ENCODE measurements at regions not wholly inside any gene's neighbourhood (a gene's known extent, or its start where the extent isn't known, plus 50 kb on each side); places are given as distances from the start of the nearest gene placed in this dataset.
A peak's percentile ranks its signal among the peaks of the same experiment; 100 is the strongest.

- Histone ChIP-seq H3K36me3 (ENCODE audit: insufficient read depth, low read length) (no peaks in the 10 kb centered on the region), H3K4me3 (ENCODE audit: insufficient read depth, low read length) (no peak overlapping the region), H3K4me1 (ENCODE audit: insufficient read depth, low read length) (peaks cover 52% of the 10 kb centered on the region), H3K27ac (ENCODE audit: low read depth, low read length) (peak overlapping the region; percentile 90), H3K4me2 (ENCODE audit: insufficient read depth, low read length) (peak overlapping the region; percentile 14), H3K79me2 (ENCODE audit: insufficient read depth, low read length) (no peaks in the 10 kb centered on the region), H2AFZ (ENCODE audit: low read length) (no peak overlapping the region), H3K9me3 (ENCODE audit: low read depth, low read length) (no peaks in the 10 kb centered on the region), H4K20me1 (ENCODE audit: insufficient read depth, low read length) (no peaks in the 10 kb centered on the region), H3K27me3 (ENCODE audit: insufficient read depth, low read length) (no peaks in the 10 kb centered on the region)
- TF ChIP-seq, protein P1, sequence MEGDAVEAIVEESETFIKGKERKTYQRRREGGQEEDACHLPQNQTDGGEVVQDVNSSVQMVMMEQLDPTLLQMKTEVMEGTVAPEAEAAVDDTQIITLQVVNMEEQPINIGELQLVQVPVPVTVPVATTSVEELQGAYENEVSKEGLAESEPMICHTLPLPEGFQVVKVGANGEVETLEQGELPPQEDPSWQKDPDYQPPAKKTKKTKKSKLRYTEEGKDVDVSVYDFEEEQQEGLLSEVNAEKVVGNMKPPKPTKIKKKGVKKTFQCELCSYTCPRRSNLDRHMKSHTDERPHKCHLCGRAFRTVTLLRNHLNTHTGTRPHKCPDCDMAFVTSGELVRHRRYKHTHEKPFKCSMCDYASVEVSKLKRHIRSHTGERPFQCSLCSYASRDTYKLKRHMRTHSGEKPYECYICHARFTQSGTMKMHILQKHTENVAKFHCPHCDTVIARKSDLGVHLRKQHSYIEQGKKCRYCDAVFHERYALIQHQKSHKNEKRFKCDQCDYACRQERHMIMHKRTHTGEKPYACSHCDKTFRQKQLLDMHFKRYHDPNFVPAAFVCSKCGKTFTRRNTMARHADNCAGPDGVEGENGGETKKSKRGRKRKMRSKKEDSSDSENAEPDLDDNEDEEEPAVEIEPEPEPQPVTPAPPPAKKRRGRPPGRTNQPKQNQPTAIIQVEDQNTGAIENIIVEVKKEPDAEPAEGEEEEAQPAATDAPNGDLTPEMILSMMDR (IDR thresholded peaks at IDR 0.05; ENCODE audit: extremely low read depth, low read depth, low read length): no peak
- DNase-seq (ENCODE audit: insufficient read length, low spot score, missing footprints): no peak
These were observed 333.3 kb upstream of the THBS1 start for GRCh38 chr15:39247574-39247973.

DNA sequence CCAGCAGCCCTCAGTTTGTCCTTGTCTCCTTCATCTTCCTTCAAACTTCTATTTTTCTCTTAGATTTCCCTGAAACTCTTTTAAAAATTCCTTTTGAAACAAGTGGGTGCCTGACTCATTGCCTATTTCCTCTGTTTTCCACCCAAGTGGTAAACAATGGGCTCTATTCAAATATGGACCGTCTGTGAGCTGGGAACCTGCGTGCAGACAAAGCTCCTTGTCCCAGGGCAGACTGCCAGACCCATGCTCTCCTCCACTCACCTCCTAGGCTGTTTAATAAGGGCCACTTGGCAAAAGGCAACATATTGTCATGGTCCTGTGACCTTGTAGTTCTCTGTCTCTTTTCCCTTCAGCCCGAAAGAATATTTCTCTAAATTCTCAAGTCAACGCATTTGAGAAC, 332.7 kb upstream of the THBS1 start:
- Histone ChIP-seq H3K9me3 (ENCODE audit: low read depth, low read length) (no peaks in the 10 kb centered on the region), H3K79me2 (ENCODE audit: insufficient read depth, low read length) (no peaks in the 10 kb centered on the region), H3K36me3 (ENCODE audit: insufficient read depth, low read length) (no peaks in the 10 kb centered on the region), H2AFZ (ENCODE audit: low read length) (no peak overlapping the region), H3K4me2 (ENCODE audit: insufficient read depth, low read length) (peak overlapping the region; percentile 14), H3K27me3 (ENCODE audit: insufficient read depth, low read length) (no peaks in the 10 kb centered on the region), H3K27ac (ENCODE audit: low read depth, low read length) (peak overlapping the region; percentile 90), H3K4me3 (ENCODE audit: insufficient read depth, low read length) (no peak overlapping the region), H4K20me1 (ENCODE audit: insufficient read depth, low read length) (no peaks in the 10 kb centered on the region), H3K4me1 (ENCODE audit: insufficient read depth, low read length) (peaks cover 46% of the 10 kb centered on the region)
- no peak for DNase-seq (ENCODE audit: insufficient read length, low spot score, missing footprints)
- TF ChIP-seq, protein P1 (IDR thresholded peaks at IDR 0.05; ENCODE audit: extremely low read depth, low read depth, low read length): no peak

DNA sequence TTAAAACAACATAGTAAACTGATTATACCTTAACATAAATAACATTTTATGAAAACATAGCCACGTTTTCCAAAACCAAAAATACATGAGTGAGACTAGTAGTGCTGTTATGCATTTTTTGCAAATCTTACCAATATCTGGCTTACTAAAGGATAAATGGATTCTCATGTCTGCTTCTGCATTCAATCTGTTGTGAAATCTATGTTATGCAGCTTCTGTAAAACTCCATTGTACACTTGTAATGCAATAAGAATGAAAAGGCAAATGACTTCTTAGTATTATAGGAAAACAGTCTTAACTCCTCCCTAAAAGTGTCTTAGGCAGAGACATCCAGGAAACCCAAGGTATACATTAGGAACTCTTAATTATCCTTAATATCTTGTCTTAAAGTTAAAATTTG, 330.9 kb upstream of the THBS1 start:
- Histone ChIP-seq H3K27ac (ENCODE audit: low read depth, low read length) (no peak overlapping the region), H3K4me3 (ENCODE audit: insufficient read depth, low read length) (no peak overlapping the region), H3K4me1 (ENCODE audit: insufficient read depth, low read length) (peaks cover 37% of the 10 kb centered on the region), H3K4me2 (ENCODE audit: insufficient read depth, low read length) (no peak overlapping the region), H4K20me1 (ENCODE audit: insufficient read depth, low read length) (no peaks in the 10 kb centered on the region), H3K36me3 (ENCODE audit: insufficient read depth, low read length) (no peaks in the 10 kb centered on the region), H3K9me3 (ENCODE audit: low read depth, low read length) (no peaks in the 10 kb centered on the region), H3K79me2 (ENCODE audit: insufficient read depth, low read length) (no peaks in the 10 kb centered on the region), H3K27me3 (ENCODE audit: insufficient read depth, low read length) (no peaks in the 10 kb centered on the region), H2AFZ (ENCODE audit: low read length) (no peak overlapping the region)
- no peak for DNase-seq (ENCODE audit: insufficient read length, low spot score, missing footprints)
- TF ChIP-seq, protein P1 (IDR thresholded peaks at IDR 0.05; ENCODE audit: extremely low read depth, low read depth, low read length): no peak

DNA sequence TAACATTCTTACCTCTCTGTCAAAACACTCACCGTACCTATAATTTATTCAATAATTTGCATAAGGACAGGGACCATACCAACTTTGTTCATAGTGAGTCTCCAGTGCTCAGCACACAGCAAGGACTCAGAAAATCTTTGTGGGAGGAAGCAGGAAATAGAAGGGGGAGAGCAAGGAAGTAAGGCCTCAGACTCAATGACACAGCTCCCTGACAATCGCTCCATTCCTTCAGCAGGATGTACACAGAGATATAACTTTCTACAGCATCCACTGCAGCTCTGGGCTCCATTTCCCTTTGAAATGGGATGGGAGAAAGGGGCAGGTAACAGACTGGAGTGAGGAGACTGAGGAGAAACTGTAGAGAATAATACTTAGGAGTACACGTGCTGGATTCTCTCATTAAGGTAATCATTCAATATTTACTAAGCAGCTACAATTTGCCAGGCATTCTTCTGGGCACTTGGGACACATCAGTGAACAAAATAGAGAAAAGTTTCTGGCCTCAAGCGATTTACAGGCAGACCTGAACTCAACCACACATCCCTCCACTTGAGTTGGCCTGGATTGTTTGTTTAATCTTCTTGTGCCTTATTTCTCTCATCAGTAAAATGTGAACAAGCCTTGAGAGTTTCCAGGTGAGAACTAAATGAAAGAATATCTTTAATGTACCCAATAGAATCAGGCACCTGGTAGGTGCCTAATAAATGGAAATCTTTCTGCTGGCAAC, 330.3 kb upstream of the THBS1 start:
- no peak for DNase-seq (ENCODE audit: insufficient read length, low spot score, missing footprints)
- peak overlapping the region; percentile 66 for H3K27ac ChIP-seq (ENCODE audit: low read depth, low read length)
- no peaks in the 10 kb centered on the region for H3K79me2 ChIP-seq (ENCODE audit: insufficient read depth, low read length)
- H3K36me3 ChIP-seq (ENCODE audit: insufficient read depth, low read length): no peaks in the 10 kb centered on the region
- peaks cover 34% of the 10 kb centered on the region for H3K4me1 ChIP-seq (ENCODE audit: insufficient read depth, low read length)
- H3K4me3 ChIP-seq (ENCODE audit: insufficient read depth, low read length): no peak overlapping the region
- no peak overlapping the region for H3K4me2 ChIP-seq (ENCODE audit: insufficient read depth, low read length)
- TF ChIP-seq, protein P1 (IDR thresholded peaks at IDR 0.05; ENCODE audit: extremely low read depth, low read depth, low read length): no peak
- no peaks in the 10 kb centered on the region for H3K9me3 ChIP-seq (ENCODE audit: low read depth, low read length)
- no peak overlapping the region for H2AFZ ChIP-seq (ENCODE audit: low read length)
- no peaks in the 10 kb centered on the region for H3K27me3 ChIP-seq (ENCODE audit: insufficient read depth, low read length)
- no peaks in the 10 kb centered on the region for H4K20me1 ChIP-seq (ENCODE audit: insufficient read depth, low read length)

Measured in osteoblast (primary cell).